GM10266 (cell line): ENCODE measurements at regions not wholly inside any gene's neighbourhood (a gene's known extent, or its start where the extent isn't known, plus 50 kb on each side); places are given as distances from the start of the nearest gene placed in this dataset.

Experiments
- DNase-seq: peaks from one replicate; pipeline ENCODE4 v3.0.0; 2012; ENCODE audit errors: extremely low spot score
- CTCF ChIP-seq: IDR thresholded peaks from 2 replicates; pipeline ENCODE4 v1.5.1; 2012; ENCODE audit warnings: mild to moderate bottlenecking, low read depth; ENCODE audit not compliant: control insufficient read depth, insufficient read depth; ENCODE audit errors: missing control alignments

- no peak for TF ChIP-seq CTCF
- DNase-seq: no peak
Measured at GRCh38 chr20:56835829-56836550, 206.9 kb downstream of the TFAP2C start.

GRCh38 chr20:56839222-56839621 is 210.1 kb downstream of the TFAP2C start:
- TF ChIP-seq CTCF: no peak
- DNase-seq: no peak

- DNase-seq: no peak
- TF ChIP-seq CTCF: no peak
Measured at GRCh38 chr20:56839786-56840185, 210.7 kb downstream of the TFAP2C start.

GRCh38 chr20:56840716-56841261 is 211.7 kb downstream of the TFAP2C start:
- TF ChIP-seq CTCF: no peak
- DNase-seq: no peak

- DNase-seq: no peak
- no peak for TF ChIP-seq CTCF
Measured at GRCh38 chr20:56841346-56841908, 212.3 kb downstream of the TFAP2C start.

- no peak for TF ChIP-seq CTCF
Measured at GRCh38 chr20:56842056-56842455, 212.9 kb downstream of the TFAP2C start.

GRCh38 chr20:56843386-56843785 is 214.3 kb downstream of the TFAP2C start:
- TF ChIP-seq CTCF: no peak
- no peak for DNase-seq

More at GRCh38 chr20:56842056-56842455, 212.9 kb downstream of the TFAP2C start:
- no peak for DNase-seq
